ENCODE measurements at regions not wholly inside any gene's neighbourhood (a gene's known extent, or its start where the extent isn't known, plus 50 kb on each side); places are given as distances from the start of the nearest gene placed in this dataset.

DNA sequence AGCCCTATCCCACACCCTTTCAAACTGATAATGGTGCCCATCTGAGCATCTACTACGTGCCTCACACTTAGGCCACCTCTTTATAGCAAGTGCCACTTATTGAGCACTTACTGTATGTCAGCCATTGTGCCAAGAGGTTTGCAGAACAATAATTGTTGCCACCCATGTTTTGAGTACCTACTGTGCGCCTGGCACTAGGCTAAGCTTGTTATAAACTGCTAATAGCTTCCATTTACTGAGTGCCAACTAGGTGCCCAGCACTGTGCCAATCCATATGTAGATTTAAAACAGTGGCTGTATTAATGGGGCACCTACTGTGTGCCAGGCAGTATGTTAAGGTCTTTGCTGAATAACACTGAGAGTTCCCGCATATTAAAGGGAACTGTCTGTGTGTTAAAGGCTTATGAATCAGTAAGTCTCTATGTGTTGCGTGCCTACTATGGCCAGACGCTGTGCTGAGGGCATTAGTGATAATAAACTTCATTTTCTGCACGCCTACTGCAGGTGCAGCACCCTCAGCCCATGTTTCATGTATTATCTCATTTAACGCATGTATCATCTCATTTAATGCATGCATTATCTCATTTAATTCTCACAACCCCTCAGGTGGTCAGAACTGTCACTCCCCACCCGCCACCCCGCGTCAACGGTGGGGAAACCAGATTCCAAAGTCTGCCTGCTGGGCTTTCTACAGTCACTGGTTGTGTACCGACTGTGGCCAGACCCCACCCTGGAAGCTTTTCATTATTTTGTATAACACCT is 105.0 kb downstream of the PTPRS start:
- DNase-seq (ENCODE audit: low read depth in 2 of 2), result no peak

DNA sequence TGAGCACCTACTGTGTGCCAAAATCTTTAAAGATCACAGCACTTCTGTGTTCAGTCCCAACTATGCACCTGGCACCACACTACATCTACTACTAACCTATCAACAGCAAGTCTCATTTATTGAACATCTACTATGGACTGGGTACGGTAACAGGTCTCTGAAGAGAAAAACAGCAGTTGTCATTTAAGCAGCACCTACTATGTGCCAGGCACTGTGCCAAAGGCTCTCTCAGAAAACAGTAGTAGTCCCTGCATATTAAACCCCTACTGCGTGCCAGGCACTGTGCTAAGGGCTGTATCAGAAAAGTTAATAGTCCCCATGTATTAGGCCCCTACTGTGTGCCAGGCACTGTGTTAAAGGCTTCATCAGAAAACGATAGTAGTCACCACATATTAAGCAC is 106.2 kb downstream of the PTPRS start:
- DNase-seq (ENCODE audit: low read depth in 2 of 2), result no peak

DNA sequence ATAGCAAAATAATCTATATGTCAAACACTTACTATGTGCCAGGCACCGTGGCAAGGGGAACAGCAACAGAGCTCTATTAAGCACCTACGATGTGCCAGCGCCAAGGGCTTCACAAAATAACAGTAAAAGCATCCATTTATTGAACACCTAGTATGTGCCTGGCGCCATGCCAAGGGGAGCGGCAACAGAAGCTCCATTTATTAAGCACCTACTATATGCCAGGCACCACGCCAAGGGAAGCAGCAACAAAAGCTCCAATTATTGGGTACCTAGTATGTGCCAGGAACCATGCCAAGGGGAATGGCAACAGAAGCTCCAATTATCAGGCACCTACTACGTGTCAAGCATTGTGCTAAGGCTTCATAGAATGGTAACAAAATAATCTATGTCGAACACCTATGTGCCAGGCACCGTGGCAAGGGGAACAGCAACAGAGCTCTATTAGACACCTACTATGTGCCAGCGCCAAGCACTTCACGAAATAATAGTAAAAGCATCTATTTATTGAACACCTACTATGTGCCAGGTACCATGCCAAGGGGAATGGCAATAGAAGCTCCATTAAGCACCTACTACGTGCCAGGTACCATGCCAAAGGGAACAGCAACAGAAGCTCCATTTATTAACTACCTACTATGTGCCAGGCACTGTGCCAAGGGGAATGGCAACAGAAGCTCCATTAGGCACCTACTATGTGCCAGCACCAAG is 107.7 kb downstream of the PTPRS start:
- no peak for DNase-seq (ENCODE audit: low read depth in 2 of 2)

DNA sequence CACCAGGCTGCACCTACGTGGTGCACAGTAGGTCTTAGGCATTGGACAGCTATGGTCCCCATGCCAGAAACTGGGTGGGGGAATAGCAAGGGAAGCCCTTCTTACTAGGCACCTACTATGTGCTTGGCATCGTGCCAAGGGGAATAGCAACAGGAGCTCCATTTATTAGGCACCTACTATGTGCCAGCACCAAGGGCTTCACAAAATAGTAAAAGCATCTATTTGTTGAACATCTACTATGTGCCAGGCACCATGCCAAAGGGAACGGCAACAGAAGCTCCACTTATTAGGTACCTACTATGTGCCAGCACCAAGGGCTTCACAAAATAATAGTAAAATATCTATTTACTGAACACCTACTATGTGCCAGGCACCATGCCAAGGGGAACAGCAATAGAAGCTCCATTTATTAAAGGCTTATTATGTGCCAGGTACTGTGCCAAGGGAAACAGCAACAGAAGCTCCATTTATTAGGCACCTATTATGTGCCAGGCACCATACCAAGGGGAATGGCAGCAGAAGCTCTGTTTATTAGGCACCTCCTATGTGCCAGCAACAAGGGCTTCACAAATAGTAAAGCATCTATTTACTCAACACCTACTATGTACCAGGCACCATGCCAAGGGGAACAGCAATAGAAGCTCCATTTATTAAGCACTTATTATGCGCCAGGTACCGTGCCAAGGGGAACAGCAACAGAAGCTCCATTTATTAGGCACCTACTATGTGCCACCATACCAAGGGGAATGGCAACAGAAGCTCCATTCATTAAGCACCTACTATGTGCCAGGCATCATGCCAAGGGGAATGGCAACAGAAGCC is 108.5 kb downstream of the PTPRS start:
- no peak for DNase-seq (ENCODE audit: low read depth in 2 of 2)

DNA sequence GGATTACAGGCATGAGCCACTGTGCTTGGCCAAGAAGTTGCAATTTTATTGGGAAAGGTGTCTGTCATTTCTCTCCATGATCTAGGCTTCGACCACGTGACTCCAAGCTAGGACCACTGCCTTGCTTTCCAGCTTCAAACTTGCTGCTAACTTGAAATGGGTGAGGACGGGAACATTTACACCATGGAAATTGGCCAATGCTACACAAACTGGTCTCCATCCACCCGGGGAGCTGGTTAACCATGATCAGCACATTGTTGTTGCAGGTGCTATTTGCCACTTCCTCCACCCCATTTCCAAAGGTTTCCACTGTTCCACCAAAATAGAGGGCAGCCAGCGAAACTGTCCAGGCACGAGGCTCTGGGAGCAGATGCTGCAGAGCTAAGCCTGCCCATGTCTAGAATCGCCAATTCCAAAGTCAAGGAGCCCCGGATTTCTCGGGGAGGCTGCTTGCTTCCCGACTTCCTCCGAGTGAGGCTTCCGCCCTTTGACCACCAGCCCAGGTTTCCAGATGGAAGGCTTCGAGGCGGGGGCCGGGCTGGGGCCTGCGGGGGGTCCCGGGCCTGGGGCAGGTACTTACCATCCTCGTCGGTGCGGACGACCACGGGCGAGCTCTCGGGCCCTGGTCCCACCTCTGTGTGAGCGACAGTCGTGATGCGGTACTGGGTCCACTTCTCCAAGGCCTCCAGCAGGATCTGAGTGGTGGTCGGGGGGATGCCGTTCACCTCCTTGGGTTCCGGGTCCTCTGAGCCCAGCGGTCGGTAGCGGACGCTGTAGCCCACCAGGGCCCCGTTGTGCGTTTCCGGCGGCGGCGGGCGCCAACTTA is 109.7 kb downstream of the PTPRS start:
- DNase-seq (ENCODE audit: low read depth in 2 of 2), result no peak

DNA sequence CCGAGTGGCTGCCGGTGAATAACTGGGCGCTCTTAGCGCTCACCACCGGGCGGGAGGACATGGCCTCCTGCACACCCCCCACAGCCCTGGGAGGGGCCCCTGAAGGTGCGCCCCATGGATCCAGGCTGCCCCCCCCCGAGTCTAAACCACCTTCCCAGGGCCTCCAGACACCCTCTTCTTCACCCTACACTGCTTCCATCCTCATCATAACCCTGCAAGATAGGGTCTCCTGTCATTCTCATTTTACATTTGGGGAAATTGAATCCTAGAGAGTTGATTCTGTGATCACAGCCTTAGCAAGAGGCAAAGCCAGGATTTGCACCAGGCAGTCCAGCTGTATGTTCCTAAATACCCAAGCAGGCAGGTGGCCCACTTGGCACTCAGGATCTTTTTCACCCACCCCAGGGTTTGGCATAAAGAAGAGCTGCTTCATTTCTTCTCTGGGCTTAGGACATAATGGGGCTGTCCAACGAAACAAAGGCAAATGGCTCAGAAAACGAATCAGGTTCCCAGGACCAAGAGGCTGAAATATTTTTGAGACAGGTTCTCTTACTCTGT is 110.8 kb downstream of the PTPRS start:
- no peak for DNase-seq (ENCODE audit: low read depth in 2 of 2)

DNA sequence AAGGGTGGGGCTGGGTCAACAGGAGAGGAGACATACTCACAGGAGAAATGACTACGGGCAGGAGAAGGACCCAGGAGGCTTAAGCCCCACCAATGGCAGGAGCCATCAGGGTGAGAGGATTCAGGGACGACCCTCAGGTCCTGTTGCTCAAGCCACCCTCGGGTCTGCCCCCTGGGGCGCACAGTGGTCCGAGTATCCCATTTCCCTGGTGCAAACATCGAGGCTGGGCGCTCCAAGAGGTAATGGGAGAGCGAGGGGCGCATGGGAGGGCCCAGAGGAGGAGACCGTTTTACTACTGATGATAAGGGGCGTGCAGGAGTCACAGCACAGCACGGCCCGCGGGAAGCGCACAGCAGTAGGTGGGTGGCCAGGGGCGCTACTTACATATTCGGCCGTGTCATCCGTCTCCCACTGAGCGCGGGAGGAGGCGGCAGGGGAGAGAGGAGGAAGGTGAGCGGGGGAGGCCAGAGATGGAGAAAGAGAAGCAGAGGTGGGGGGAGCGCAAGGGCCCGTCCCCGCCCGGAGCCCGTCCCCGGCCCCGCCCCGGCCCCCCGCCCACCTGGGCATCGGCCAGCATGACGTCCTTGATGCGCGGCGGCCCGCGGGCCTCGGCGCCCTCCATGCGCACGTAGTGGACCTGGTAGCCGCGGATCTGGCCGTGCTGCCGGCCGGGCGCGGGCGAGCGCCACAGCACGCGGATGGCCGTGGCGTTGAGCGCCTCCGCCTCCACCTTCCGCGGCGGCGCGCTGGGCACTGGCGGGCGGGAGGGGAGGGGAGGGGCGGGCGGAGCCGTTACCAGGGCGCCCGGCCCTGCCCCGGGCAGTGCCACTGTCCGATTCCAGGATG is 111.5 kb downstream of the PTPRS start:
- no peak for DNase-seq (ENCODE audit: low read depth in 2 of 2)

DNA sequence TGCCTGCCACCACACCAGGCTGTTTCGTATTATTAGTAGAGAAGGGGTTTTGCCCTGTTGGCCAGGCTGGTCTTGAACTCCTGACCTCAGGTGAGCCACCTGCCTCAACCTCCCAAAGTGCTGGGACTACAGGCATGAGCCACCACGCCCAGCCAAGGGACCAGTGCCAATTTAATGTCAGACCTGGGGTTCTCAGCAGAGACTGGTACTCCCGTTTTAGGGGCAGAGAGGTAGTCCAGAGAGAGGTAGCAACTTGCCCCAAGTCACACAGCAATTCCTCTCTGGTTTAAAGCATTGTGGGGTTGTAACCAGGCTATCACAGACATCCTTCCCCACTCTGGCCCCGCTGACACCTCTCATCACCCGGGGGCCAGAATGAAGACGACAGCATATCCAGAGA is 112.1 kb downstream of the PTPRS start:
- no peak for DNase-seq (ENCODE audit: low read depth in 2 of 2)

DNA sequence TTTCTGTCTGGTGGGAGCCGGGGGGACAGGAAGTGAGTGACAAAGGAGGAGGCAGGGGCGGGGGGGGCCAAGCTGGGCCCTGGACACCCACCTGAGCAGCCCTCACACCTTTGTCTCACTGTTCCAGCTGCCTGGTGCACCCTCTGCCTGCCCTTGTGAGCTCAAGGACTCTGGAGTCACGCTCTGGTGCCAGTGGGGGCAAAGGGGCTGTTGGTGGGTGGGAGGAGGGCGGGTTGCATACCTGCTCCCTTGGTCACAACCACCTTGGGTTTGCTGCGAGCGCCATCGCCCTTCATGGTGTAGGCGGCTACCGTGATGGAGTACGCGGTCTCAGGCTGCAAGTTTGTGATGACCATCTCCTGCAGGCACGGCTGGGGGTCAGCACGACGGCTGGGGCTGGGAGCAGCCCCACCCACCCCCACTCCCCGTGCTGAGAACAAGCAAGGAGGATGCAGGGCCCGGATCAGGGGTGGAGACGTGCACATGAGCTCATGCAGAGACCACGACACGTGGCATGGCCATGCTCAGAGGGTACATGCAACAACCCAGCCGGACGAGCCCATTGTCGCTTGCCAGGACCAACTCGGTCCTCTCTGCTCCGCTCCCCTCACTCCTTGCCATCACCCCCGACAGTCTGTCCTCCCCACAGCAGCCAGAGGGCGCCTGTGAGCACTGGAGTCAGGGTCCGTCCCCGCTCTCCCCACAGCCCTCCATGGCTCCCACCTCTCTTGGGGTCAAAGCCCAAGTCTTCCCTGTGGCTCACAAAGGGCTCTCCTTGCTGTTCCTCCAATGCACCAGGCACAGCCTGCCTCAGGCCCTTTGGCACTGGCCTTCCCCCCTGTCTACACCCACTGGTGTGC is 114.9 kb downstream of the PTPRS start:
- no peak for DNase-seq (ENCODE audit: low read depth in 2 of 2)

DNA sequence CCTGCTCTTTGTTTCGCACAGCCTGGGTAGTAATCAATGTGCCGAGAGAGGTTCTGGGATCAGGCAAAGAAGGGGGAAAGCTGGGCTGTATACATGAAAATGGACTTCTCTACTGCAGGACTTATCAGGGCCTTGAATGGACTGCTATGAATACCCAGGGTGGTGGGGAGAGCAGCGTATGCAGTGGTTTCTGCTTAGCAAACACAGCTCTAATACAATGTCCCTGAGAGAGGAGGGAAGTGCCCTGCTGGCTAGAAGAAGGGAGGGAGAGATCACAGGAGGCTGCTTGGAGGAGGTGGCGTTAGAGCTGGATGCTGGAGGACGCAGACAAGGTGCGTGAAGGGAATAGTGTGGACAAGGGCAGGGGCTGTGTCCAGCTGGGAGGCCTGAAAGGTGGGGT is 116.1 kb downstream of the PTPRS start:
- DNase-seq (ENCODE audit: low read depth in 2 of 2), result no peak

DNA sequence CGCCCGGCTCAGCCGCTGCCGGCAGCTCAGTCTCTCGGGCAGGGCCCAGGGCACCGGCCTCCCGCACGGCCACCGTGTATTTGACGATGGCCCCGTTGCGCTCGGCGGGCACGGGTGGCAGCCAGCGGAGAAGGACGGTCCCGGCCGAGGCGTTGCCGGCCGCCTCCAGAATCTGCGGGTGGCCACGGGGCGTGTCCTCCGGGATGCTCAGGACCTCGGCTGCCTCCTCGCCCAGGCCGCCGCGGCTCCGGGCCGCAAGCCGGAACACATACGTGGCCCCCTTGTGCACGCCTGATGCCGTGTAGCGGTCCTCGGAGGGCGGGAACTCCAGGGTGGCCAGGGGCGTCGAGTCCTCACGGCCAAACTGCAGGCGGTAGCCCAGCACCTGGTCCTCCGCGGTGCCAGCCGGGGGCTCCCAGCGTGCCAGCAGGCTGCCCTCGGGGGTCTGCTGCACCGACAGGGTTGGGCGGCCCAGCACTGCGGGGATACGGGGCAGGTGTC is 117.7 kb downstream of the PTPRS start:
- DNase-seq (ENCODE audit: low read depth in 2 of 2), result no peak

DNA sequence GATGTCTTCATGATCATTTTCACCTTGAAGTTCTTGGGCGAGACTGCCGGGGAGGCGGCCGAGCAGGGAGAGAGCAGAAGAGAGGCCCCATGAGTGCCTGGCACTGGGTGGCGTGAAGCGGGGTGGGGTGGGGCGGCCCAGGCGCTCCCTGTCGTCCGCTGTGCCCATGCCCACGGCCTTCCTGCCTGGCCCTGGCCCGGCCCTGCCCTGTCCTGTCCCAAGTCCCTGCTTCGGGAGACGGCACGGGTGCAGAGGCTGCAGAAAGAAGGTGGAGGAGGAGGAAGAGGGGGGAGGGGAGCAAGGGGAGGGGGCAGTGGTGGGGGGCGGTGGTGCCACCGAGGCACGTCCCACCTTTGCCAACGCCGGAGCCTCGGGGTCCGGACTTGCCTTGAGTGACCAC is 118.4 kb downstream of the PTPRS start:
- no peak for DNase-seq (ENCODE audit: low read depth in 2 of 2)

DNA sequence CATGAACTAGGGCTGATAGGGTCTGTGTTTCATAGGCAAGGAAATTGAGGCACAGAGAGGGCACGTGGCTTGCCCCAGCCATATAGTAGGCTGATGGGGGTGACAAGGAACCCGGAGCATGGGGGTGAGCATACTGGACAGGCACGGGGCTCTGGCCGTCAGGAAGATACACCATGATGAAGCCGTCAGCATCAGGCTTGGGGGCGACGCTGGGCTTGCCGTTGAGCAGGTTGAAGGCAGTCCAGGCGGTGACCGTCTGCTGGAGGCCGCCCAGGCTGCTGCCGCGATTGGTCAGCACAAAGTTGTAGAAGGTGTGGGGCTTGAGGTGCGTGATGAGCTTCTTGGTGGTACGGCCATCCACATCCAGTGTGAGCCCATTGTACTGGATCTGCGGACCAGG is 119.7 kb downstream of the PTPRS start:
- DNase-seq (ENCODE audit: low read depth in 2 of 2), result no peak

DNA sequence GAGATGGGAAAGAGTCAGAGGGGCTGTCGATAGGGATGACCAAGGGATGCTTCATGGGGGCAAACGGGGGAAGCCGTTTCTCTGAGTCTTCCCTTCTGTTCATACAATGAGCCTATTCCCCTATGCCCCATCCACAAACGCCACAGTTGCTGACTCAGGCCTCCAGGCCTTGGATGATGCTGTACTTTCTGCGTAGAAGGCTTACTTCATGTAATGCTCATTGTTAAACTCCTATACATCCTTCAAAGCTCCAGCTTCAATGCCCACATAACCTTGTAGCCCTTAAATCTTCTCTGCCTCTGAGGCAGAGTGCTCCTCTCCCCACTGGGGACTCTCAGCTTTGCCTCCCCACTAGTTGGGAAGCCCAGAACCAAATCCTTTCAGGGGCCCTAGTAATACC is 120.3 kb downstream of the PTPRS start:
- DNase-seq (ENCODE audit: low read depth in 2 of 2), result no peak

DNA sequence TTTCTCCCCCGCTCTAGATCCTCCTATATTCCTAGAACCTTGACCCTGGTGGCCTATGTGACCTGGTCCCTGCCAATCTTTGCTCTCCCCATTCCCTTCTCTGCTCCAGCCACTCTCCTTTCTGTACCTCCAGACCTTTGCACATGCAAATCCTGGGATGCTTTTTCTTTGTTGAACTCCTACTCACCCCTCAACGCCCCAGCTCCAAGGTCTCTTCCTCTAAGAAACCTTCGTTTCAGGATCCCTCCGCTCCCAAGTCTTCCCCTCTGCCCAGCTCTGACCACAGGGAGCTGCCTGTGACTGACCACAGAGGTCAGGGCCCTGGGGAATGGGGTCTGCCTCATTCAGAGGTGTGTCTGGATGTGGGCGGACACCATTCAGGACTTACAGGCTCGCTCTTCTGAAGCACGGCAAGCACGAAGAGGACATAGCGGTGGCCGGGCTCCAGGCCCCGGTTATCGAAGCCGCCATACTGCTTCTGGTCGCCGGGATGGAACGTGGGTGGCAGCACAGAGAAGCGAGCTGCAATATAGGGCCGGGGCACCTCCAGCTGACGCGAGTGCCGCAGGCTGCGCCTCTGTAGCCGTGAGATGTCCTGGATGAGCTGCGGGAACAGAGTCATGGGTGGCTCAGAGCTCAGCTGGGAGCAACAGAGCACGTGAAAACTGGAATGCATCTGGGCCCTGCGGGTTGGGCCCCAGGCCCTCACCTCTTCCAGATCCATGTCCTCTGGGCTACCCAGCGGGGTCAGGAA is 120.9 kb downstream of the PTPRS start:
- no peak for DNase-seq (ENCODE audit: low read depth in 2 of 2)

DNA sequence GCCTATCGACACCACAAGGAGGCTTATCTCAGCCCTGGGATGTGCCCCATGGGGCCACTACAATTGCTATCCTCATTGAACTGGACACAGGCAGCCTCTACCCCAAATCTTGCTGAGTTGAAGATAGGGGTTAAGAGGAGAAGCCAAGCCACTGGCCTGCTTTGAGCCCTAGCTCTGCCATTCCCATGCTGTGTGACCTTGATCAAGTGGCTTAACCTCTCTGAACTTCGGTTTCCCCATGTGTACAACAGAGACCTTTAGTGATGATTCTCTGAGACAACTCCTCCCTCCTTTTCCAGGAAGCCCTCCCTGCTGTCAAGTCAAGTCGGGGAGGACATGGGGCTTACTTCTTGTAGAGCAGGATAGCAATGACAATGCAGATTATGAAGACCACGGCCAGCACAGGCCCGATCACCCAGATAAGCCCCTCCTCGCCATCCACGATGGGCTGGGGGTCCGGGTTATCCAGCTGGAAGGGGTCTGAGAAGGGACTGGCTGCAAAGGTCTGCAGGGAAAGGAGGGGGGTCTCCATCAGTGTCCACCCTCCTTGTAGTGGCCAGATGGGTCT is 121.6 kb downstream of the PTPRS start:
- DNase-seq (ENCODE audit: low read depth in 2 of 2), result no peak

DNA sequence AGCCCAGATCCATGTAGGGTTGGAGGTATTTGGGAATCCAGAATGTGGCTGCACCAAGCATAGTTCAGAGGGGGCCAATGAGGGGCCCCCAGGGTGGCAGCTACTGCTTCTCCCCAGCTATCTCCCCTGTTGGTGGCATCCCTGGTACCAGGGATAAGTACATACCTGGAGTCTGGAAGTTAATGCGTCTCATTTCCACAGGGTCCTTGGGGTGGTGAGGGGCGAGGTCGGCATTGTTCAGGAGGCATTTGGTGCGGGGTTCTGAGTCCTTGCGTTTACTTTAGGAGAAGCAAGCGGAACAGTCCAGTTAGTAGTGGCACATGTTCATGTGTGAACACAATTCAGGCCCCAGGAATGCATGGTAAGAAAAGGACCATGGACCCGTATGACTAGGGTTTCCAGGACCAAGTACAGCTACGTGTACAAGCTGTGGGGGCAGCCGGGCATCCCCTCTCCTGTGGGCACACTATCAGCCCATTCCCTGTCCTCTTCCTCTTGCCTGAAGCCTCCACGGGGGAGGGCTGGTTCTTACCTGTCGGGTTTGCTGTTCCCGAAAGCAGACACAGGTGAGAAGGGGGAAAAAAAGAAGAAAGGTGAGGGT is 122.3 kb downstream of the PTPRS start:
- no peak for DNase-seq (ENCODE audit: low read depth in 2 of 2)

DNA sequence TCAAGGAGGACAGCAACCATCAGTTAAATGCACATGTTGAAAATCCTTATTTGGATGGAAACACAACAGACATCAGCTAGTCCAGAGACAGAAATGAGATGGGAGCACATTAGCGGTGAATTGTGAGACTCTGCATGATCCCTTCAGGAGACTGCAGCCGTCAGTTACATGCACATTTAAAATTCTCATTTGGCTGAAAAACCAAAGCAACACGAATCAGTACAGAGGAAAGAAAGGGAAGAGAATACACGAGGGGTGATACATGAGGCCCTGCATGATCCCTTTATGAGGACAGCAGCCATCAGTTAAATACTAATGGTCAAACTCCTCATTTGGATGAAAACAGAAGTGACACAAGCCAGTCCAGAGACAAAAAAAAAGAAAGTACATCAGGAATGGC is 123.4 kb downstream of the PTPRS start:
- DNase-seq (ENCODE audit: low read depth in 2 of 2), result no peak
